ENCODE measurements at regions not wholly inside any gene's neighbourhood (a gene's known extent, or its start where the extent isn't known, plus 50 kb on each side); places are given as distances from the start of the nearest gene placed in this dataset.

DNA sequence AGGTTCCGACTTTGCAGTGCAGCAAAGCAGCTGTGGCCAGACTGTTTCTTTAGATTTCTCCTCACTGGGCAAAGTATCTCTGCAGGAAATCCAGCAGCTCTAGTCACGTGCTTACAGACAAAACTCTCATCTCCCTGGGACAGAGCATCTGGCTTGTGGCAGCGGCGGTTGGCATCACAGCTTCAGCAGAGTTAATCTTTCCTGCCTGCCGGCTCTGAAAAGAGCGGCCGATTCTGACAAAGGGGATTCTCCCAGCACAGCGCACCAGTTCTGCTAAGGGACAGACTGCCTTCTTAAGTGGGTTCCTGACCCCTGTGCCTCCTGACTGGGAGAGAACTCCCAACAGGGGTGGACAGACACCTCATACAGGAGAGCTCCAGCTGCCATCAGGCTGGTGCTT lies 1357.3 kb upstream of the TENM4 start:
- no peak for DNase-seq (ENCODE audit: low read depth)

DNA sequence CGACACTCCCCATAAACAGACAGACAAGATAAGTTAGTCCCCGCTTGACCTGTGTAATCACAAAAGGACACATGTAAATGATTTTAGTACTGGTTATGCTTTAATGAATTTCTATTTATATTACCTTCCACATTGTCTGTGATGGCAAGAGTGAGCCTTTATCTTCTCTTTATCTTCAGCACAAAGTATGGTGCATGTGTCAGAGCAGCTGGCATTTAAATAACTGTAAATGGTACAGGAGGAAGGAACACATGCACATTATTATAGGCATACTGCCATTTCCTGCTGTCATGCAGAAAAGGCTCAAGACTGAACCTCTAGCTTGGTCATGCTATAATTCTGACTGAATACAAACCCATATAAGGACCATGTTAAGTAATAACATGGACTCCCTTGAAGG lies 1342.7 kb upstream of the TENM4 start:
- DNase-seq (ENCODE audit: low read depth), result no peak

DNA sequence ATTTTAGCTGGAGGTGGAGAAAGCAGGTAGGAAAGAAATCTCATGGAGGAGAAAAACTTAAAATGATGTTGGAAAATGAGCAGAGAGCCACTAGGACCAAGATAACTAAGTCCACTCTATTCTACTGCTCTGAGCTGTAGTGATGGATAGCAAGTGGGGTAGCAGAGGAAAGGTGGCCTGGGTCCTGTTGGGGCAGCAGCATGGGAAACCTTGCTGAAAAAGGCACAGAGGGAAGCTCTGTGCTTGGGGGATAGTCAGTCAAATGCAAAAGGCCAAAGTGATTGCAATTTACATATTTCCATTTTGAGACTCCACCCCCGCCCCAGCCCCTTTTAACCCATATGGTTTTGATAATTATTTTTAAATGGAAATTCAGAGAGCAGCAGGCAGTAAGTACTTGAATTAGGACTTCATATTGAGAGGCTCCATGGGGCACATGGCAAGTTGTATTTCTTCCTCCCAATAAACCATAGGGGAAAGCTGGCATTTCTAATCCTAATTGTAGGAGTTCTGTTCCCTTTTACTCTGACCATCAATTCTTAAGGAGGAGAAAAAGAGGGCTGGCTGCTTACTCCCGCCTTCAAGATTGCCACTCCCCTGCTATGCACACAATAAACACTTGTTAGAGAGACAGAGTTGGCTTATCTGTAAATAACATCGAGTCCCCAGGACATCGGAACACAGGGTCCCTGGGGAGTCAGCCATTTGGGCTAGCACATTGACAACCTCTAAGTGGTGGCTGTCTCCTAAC lies 1341.5 kb upstream of the TENM4 start:
- no peak for DNase-seq (ENCODE audit: low read depth)

DNA sequence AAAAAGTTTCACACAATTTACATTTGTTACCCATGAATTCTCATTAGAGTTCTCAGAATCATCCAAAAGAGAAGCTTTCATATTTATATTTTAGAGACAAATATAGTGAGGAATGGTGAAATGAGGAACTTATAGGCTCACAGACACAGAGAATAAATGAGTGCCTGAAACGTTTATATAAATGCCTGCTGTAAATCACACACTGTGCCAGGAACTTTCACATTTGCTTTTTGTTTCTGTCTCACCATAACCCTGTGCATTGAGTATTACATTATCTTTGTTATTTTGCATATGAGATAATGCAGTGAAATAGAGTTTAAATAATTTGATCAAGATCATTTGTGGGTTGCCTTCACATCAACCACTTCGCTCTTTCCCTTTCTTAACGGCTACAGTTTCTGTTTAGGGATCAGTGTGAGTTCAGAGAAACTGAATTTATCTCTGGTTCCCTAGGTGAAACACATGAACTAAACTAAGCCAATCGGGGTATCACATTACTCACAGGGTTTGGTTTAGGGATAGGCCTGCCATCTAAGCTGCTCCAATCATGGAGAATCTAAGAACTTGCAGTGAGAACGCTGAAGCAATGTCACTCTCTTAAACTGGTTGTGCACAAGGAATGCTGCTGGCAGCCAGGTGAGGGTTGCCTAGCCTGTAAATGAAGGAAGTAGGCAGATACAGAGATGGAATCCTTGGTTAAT lies 1339.2 kb upstream of the TENM4 start:
- no peak for DNase-seq (ENCODE audit: low read depth)

DNA sequence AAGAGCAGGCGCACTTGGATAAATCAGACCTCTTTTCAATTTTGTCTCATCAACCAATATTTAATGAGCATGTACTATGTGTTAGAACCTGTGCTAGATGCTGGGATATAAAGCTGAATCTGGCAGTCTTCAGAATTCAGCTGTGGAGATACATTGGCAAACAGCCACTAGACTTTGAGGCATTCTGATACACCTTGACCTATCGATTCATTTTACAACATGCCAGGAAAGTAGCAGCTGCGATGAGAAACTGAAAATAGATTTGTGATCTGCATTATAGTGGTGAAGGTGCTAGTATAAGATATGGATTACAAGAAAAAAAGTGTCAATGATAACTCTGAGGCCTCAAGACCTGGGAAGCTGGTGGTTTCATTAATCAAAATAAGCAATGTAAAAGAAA lies 1338.1 kb upstream of the TENM4 start:
- DNase-seq (ENCODE audit: low read depth), result no peak

DNA sequence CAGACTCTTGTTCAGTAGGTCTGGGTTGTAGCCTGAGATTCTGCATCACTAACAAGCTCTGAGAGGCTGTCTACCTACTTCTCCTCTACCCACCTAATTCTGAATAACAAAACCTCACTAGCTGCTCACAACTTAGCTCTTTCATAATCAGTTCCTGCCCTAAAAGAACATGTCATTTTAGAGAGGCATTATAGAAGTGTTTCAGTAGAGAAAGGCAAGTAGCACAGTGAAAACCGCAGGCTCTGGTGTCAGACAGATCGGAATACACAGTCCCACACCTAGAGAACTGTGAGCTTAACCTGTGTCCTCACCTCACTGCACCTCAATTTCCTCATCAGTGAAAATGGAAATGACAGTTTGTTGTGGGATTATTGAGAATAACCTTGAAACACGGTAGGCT lies 1337.6 kb upstream of the TENM4 start:
- DNase-seq (ENCODE audit: low read depth), result no peak

DNA sequence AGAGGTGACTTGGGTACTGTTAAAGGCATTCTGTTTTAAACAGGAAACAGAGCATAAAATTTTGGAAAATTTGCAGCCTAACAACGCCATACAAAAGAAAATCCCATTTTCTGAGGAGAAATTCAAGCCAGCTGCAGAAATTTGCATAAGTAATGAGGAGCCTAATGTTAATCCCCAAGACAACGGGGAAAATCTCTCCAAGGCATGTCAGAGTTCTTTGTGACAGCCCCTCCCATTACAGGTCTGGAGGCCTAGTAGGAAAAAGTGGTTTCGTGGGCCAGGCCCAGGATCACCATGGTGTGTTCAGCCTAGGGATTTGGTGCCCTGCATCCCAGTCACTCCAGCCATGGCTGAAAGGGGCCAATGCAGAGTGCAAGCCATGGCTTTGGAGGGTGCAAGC lies 1333.1 kb upstream of the TENM4 start:
- no peak for DNase-seq (ENCODE audit: low read depth)

DNA sequence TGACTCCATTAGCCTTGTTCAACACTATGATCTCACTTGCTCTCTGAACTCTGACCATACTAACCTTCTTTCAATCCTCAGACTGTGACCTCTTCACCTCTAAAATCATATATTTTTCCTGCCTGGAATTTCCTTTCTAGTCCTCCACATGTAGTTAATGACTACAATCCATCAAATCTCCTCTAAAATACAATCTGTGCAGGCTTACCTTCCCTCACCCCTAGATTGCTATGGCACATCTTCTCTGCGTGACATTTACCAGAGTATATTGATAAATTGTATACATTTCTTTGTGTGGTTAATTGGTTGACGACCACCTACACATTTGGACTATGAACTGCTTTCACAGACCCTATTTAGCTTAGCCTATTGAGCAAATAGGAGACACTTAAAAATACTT lies 1330.2 kb upstream of the TENM4 start:
- DNase-seq (ENCODE audit: low read depth), result no peak

DNA sequence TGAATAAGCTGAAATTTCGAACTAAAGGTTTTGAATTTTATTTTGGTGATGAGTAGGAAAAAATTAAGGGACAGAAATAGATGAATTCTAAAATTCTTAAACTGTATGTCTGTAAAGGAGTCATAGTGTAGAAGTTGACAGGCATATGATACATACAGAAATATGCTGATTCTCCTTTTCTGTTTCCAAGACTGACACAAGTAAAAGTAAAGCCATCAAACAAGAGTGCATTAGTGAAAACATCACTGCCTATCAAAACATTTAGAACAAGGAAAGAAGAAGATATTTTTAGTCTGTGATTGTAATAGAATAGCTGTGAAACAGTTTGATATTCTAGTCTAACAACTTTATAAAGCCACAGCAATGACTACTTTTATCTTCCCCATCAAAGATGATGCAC lies 1318.0 kb upstream of the TENM4 start:
- no peak for DNase-seq (ENCODE audit: low read depth)

DNA sequence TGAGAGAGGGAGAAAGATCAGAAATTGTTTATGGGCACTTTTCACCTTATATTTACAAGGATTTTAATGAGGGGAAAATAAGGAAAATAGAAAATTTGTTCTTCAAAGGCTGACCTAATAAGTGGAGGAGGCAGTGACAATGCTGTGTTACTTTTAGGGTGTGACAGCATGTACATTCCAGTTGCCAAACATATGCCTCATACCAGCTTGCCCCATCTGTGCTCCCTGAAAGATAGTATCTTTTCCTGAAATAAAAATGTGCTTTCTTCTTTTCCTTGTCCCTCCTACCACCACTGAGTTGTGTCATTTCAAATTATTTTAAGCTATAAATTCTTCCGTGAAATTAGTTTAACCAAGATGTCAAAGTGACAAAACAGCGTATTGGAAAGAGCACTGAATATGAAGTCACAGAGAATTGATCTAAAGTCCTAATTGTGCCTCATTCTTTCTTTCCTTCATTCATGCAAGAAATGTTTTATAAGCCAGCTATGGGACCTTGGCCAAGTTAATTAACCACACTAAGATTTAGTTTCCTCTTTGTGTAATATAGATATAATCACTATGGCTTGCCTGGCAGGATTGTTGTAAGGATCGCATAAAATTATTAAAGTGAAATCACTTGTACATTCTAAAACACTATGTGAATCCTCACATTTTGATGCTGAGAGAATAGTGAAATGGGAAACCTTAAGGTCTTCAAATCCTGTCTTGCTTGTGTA lies 1307.5 kb upstream of the TENM4 start:
- DNase-seq (ENCODE audit: low read depth), result no peak

DNA sequence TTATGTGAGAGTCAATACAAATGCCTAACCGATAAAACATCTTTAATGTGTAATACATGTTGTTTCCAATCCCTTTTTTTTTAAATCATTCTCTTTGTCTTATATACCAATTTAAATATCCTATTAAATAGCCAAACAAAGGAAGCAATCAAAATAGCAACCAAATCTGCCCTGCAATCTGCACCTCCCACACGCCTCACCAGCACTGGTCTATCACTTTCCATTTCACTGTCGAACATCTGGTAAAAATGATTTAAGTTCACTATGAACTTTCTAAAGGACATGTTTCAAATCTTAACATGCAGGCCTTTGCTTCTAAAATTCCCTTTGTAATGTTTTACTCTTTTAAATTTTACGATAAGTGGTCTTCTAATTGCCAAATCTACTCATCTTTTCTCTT lies 1305.5 kb upstream of the TENM4 start:
- no peak for DNase-seq (ENCODE audit: low read depth)

DNA sequence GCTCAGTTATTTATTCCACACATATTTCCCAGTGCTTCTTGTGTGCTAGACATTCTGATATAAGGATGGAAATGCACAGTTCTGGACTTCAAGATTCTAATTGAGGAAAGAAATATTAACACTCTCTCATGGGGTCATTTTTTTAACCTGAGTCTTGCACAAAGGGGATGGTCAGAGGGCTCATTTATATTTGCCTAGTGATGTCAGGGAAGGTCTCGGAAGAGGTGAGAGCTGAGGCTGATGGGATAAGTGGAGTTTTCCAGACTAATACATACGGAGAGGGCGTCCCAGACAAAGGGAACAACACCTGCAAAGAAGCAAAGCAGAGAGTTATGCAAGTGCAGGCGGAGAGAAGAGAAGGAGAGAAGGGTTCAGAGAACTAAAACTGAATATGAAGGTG lies 1304.6 kb upstream of the TENM4 start:
- no peak for DNase-seq (ENCODE audit: low read depth)

DNA sequence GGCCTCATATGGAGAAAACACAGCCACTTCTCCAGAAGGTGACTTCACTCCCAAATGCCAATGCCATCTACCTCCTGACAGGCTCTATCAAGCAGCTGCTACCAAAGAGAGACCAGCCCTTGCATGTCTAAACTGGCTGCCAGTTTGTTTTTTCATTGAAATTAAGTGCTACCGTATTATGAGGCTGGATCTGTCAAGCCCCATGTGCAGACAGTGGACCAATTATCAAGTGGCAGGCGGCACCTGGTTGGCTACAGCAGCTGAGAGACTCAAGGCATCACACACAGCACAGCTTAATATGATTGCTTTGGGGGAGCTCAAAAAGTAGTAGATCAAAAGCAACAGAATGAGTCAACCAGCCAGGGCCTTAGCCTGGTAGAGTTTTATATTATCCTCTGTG lies 1293.0 kb upstream of the TENM4 start:
- DNase-seq (ENCODE audit: low read depth), result no peak

DNA sequence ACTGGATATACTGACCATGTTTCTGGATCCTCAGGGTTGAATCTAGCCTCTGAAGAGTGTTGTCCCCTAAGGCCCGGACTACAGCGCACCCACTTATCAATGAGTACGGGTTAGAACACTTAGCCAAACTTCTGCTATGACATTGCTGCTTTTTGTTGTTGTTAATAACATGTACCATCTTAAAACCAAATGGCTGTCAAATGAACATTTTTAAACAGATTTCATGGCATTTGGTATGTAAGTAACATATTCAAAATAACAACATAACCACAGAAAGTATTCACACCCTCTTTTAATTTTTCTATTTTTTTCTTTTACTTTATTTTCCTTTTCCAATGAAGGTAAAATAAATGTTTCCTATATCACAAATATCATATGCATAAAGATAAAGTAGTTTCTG lies 1292.5 kb upstream of the TENM4 start:
- DNase-seq (ENCODE audit: low read depth), result no peak

DNA sequence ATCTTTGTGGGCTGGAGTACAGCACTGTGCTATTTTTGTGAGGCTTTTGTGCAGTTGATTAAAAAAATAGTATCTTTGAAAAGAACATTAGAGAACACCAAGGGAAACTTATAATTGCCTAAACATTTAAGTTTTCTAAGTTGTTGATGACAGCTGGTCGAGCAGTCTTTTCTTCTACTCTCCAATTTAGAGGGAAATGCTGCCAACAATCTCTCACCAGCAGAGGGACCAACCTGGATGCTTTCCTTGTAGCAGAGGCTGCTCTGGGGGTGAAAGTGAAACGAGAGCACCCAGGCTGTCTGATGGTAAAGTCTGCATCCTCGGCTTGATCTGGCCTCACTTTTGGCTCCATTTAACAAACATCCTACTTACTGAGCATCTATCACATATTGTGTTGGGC lies 1286.5 kb upstream of the TENM4 start:
- no peak for DNase-seq (ENCODE audit: low read depth)

DNA sequence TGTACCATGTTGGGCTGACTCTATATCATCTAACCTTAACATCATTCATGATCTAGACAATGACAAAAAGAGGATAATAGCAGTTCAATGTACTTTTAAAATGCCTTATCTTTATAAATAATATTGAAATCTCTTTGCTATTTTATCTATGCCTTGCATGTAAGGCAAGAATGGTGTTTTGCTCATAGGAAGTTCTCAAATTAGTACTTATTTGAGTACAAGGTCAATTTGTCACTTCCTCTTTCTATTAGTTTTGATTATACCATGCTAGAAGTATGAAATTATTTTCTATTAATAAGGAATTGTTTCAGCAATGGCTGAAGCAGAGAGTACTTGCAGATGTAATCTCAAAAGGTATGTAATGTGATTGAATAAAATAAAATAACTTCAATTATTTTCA lies 1285.4 kb upstream of the TENM4 start:
- DNase-seq (ENCODE audit: low read depth), result no peak

DNA sequence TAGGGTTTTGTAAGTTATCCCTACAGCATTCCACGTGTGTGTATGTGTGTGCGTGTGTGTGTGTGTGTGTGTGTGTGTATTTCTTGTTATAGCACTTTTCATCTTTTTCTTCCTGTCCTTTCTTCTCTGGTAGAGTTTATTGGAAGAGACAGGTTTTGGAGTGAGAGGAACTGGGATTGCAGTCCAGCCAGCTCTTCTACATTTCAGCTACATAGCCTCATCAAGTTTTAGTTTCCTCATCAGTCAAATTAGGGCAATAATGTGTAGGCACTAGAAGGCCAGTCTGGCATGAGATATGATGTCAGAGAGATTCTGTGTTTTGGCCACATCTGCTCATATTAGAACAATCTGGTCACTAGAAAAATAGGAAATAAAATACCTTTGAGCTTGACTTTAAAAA lies 1283.5 kb upstream of the TENM4 start:
- no peak for DNase-seq (ENCODE audit: low read depth)

DNA sequence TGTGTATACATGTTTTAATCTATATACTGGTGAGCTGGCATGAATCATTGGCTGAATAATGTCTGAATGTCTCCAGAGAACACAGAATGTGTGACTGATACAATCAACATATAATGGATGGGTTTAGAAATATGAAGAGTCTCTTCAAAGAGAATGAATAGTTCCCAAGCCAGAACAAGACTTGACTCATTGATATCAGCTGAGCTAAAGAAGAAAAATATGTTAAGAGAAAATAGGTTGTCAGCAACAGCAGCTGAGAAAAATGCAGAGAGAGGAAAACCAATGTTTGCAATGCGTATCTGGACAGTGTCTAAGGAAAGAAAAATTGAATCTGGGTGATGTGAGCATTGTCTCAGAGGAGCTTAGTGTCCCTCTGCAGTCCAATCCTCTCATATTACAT lies 1281.8 kb upstream of the TENM4 start:
- DNase-seq (ENCODE audit: low read depth), result no peak

DNA sequence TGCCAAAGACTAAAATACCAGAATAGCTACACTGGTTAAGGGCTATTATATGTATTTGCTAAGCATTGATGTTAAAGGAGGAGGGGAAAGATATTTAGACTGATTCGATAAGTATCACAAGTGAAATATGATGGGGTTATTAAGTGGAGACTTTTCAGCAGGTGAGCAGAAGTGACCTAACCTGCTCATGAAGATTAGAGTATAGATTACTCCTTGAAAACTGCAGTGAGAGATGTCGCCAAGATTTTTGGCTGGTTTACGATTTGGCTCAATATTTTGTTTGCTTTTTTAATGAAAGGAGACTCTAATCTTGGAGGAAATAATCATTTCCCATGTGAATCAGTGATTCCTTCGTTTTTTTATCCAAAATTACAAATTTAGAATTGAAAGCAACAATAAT lies 1279.5 kb upstream of the TENM4 start:
- no peak for DNase-seq (ENCODE audit: low read depth)

DNA sequence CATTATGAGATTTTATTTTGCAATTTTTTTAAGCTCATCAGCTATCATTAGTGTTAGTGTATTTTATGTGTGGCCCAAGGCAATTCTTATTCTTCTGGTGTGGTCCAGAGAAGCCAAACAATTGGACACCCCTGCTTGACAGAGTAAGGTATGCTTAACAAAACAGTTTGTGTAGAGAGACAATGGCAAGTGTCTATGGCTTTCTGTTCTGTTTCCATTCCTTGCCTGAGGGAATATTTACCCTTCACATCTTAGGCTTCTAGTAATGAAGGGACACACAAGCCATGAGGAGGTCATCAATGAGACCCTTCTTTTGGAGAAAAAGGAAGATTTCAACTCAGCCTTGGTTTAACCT lies 1278.4 kb upstream of the TENM4 start:
- DNase-seq (ENCODE audit: low read depth), result no peak

DNA sequence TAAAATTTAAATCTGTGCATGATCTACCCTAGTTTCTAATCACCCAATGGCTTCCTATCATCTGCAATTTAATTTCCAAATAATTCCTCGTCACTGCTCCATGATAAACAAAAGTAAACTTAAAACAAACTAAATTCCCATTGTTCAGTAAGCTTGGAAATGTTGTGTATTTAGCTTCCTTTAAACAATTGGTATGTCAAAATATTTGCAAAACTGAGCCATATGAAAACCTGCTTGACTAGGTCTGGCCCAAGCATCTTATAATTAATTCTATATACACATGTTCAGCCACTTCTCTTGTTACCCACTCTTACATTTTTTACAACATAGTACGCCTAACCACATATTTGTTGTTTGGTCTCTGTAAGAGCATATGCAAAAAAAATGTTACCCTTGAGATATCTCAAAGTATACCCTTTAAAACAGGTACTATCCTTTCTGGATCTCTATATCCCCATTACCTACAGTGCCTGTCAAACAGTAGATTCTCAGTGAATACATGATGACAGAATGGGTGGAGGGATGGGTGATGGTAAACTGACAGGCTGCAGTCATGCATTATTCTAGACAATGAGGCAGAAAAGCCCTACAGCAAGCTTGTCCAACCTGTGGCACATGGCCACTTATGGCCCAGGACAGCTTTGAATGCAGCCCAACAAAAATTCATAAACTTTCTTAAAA lies 1277.9 kb upstream of the TENM4 start:
- DNase-seq (ENCODE audit: low read depth), result no peak

DNA sequence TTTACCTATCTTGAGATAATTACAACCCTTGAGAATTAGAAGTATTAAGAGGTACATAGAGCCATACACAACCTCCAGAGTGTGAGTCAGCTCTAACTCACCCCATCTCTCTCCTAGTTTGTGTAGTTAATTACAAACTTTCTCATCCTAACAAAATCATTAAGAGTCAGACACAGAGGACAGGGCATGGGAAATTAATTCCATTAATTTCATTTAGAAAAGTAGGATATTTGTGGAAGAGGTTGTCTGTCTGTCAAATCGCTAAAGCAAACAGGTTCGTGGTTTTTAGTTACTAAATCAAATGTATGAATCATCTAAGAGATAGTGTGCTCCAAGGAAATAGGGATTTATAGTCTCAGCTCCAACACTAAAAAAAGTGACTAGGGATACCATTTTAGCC lies 1261.4 kb upstream of the TENM4 start:
- no peak for DNase-seq (ENCODE audit: low read depth)

DNA sequence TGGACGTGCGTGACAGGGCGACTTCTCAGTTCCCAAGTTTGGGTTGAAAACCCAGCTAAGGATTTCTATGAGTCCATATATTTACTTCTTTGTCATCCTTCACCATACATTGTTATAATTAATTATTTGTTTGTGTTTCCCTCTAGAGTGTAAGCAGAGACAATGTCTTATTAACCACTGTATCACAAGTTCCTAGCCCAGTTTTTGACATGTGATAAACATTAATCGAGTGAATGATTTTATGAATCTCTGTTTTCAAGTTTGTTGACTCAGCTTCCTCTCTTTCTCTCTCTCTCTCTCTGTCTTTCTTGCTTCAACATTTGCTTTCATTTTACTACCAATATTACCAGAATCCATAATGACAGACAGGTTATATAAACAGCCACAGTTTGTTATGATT lies 1259.6 kb upstream of the TENM4 start:
- DNase-seq (ENCODE audit: low read depth), result no peak
